ENCODE measurements at regions not wholly inside any gene's neighbourhood (a gene's known extent, or its start where the extent isn't known, plus 50 kb on each side); places are given as distances from the start of the nearest gene placed in this dataset.

GRCh38 chr16:62955033-62955349 lies 918.8 kb upstream of the CDH8 start:
- no peak for DNase-seq

- DNase-seq: no peak
Measured at GRCh38 chr16:62954144-62955032, 918.1 kb upstream of the CDH8 start.

- no peak for DNase-seq
Measured at GRCh38 chr16:62950351-62950750, 914.1 kb upstream of the CDH8 start.

GRCh38 chr16:62940569-62940968 lies 904.3 kb upstream of the CDH8 start:
- DNase-seq: no peak

DNA sequence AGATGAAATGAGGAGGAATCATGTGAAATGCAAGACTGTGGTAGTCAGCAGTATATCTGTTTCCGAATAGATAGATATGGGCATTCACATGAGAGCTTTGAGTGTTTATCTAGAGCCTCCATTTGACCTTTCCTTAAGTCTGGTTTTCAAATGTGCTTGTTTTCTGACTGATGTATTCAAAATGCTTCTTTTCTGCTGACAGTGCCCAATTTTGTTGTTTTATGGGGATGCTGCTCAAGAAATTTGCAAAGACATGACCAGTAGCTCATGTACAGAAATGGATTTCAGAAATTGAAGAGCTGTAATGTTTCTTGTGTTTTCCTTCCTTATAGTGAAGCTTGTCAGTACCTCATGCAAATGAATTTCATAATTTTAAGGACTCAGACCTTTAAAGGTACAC lies 903.4 kb upstream of the CDH8 start:
- no peak for DNase-seq

- DNase-seq: no peak
Measured at GRCh38 chr16:62933929-62934328, 897.7 kb upstream of the CDH8 start.

- no peak for DNase-seq
Measured at GRCh38 chr16:62929593-62929992, 893.4 kb upstream of the CDH8 start.

DNA sequence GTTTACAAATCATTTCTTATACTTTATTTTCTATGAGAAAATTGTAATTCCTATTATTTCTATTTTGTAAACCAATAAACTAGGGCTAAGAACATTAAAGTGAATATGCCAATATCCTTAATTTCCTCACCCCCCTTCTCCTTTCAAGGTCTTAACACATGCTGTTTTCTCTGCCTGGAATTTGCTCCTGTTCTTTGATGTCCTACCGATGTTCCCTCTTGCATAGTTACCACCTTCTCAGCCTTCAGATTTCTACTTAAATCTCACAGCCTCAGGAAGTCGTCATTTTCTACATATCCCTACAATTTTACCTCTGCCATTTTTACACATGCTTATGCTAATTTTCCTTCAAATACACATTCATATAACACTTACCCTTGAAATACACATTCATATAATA lies 890.9 kb upstream of the CDH8 start:
- DNase-seq: no peak

GRCh38 chr16:62926121-62926801 lies 890.0 kb upstream of the CDH8 start:
- DNase-seq: no peak

- no peak for DNase-seq
Measured at GRCh38 chr16:62921904-62922303, 885.7 kb upstream of the CDH8 start.

DNA sequence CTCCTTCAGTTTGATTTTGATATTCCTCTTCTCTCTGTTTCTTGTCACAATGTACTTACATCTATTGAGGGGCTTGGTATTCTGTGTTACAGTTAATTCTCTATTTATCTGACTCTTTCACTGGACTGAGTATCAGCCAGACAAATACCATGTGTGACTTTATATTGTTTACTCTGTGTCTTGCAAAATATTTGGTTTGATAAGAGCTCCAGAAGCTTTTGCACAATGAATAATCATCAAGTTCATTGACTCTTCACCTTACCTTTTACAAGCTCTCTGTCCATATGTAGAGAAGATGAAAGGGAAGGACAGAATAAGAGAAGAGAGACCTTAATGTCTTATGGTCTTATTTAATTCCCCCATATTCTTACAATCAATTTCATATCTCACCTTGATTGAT lies 877.7 kb upstream of the CDH8 start:
- DNase-seq: no peak

GRCh38 chr16:62913333-62913732 lies 877.1 kb upstream of the CDH8 start:
- DNase-seq: no peak

- DNase-seq: no peak
Measured at GRCh38 chr16:62909597-62909996, 873.4 kb upstream of the CDH8 start.

GRCh38 chr16:62907562-62907961 lies 871.3 kb upstream of the CDH8 start:
- DNase-seq: no peak

DNA sequence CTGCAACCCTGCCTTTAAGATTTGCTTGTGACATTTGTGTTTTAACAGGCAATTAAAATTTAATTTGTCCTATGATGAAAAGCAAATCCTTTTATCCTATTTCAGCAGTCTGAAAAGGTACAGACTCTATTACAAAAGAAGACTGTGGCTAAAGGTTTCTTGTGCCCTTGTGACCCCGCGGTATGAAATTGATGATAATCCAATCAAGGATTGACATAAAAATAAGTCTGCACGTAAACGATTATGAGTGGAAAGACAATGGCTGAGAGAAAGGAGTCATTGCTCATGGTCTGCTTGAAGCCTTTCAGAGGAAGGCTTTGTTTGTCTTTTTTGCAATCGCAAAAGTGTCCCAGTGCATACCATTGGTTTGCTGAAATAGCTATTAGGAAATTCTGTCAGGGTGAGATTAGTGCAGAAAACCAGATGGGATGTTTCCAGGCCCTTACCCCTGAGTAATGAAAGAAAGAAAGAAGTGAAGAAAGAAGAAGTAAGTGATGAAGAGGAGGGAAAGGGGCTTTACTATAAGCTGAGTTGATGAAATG lies 867.8 kb upstream of the CDH8 start:
- no peak for DNase-seq

DNA sequence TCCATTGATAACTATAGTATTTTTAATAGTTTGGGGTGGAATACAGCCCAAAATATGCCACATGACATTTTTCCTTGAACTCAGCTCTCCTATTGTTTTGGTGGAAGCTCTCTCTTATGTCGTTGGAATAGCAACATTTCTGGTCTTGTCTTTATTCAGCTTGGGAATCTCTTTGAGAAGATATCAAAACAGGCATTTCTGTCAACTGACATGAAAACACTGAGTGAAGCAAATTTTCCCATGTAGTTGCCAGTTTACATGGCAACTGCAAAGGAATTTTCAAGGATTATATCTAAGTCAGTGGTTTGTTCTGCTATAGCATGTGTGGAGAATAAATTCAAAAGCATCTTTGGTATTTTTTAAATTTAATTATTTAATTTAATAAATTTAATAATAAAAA lies 863.5 kb upstream of the CDH8 start:
- DNase-seq: no peak

- no peak for DNase-seq
Measured at GRCh38 chr16:62889097-62889496, 852.9 kb upstream of the CDH8 start.

- DNase-seq: no peak
Measured at GRCh38 chr16:62883509-62883908, 847.3 kb upstream of the CDH8 start.

GRCh38 chr16:62882552-62883221 lies 846.4 kb upstream of the CDH8 start:
- DNase-seq: no peak

GRCh38 chr16:62876133-62876532 lies 839.9 kb upstream of the CDH8 start:
- DNase-seq: no peak

DNA sequence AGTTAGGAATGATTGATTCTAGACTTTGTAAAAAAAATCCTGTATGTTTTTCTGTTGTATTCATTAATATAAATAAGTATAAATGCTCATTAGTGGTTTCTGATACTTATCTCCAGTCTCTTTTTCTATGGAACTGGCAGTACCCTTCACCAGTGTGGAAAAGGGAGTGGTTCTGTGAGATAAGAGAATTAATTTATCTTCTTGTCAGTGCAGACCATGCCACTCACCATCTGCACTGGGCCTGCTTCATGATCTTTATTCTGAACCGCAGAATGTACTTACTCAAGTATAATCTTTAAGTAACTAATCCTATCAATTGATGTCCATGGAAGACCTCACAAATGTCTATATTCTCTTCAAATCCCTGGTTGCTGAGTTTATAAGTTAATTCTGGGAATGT lies 836.1 kb upstream of the CDH8 start:
- DNase-seq: no peak

DNA sequence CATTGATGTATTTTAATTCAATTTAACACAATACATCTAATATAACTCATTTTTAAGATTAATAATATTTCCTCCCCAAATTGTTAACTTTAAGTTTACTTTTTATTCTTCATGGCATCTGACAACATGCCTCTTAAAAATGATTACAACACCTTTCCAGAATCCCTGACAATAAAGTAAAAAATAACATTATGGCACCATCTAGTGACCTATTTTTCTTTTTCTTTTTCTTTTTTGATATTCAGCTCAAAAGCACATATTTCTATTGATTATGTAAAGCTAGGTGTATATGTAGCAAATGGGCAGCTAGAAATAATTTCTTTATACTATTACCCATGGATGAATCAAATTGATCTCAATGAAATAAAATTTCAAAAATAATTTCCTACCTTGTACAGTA lies 834.3 kb upstream of the CDH8 start:
- no peak for DNase-seq

- no peak for DNase-seq
Measured at GRCh38 chr16:62869837-62870236, 833.6 kb upstream of the CDH8 start.
